H1 (cell line): ENCODE measurements at regions not wholly inside any gene's neighbourhood (a gene's known extent, or its start where the extent isn't known, plus 50 kb on each side); places are given as distances from the start of the nearest gene placed in this dataset.

ENCODE experiments used
- CTCF ChIA-PET: fragments of 300-600 bp; sonication (Branson Sonifier 250); formaldehyde crosslinking; loops from one replicate; lab custom pipeline; 2021; ENCODE audit not compliant: partially characterized antibody; lab: Charles Lee
- POLR2A ChIA-PET: fragments of 300-600 bp; sonication (Branson Sonifier 250); formaldehyde crosslinking; loops from one replicate; lab custom pipeline; 2021; ENCODE audit warnings: inconsistent platforms; ENCODE audit not compliant: partially characterized antibody; lab: Charles Lee
- DNase-seq, 2 experiments: peaks; one replicate each; pipeline versions ENCODE4 v3.0.0 to v3.0.0-alpha.2; 2010 to 2022; ENCODE audit warnings: low spot score in 2 of 2, low read depth in 1 of 2, mixed read lengths in 1 of 2
- FAIRE-seq: peaks from 2 replicates; lab custom pipeline; 2011; peaks lifted over from hg19 to GRCh38; lab: Jason Lieb, UNC
- H2AFZ ChIP-seq: 2 replicates; pipeline ENCODE4 v1.8.1; 2012; ENCODE audit warnings: low read length, inconsistent platforms
- H2AK5ac ChIP-seq: 2 replicates; pipeline ENCODE4 v1.6.1; 2013; ENCODE audit warnings: low read depth, low read length
- H2BK120ac ChIP-seq: replicated peaks from 2 replicates; pipeline ENCODE3; 2013; ENCODE audit warnings: low read depth, low read length, inconsistent platforms
- H2BK12ac ChIP-seq: 2 replicates; pipeline ENCODE4 v1.6.1; 2013; ENCODE audit warnings: low read depth, low read length
- H2BK15ac ChIP-seq: 2 replicates; pipeline ENCODE4 v1.6.1; 2013; ENCODE audit warnings: low read length
- H2BK20ac ChIP-seq: 2 replicates; pipeline ENCODE4 v1.6.1; 2013; ENCODE audit warnings: low read length
- H2BK5ac ChIP-seq: 2 replicates; pipeline ENCODE4 v1.6.1; 2013; ENCODE audit warnings: low read depth, low read length
- H3K14ac ChIP-seq: 2 replicates; pipeline ENCODE4 v1.6.1; 2013; ENCODE audit warnings: inconsistent platforms; ENCODE audit not compliant: insufficient read length
- H3K18ac ChIP-seq: 2 replicates; pipeline ENCODE4 v1.6.1; 2013; ENCODE audit warnings: low read length; ENCODE audit errors: extremely low read depth
- H3K23ac ChIP-seq: 2 replicates; pipeline ENCODE4 v1.6.1; 2013; ENCODE audit warnings: inconsistent platforms; ENCODE audit not compliant: insufficient read length
- H3K23me2 ChIP-seq: 2 replicates; pipeline ENCODE4 v1.6.1; 2013; ENCODE audit warnings: low read depth, low read length
- H3K27ac ChIP-seq: 2 replicates; pipeline ENCODE4 v1.6.1; 2011; ENCODE audit warnings: low read depth, low read length, inconsistent platforms
- H3K27me3 ChIP-seq, 4 experiments: replicated peaks in 1 of 4; 1 replicate in 1 of 4; 2 replicates in 3 of 4; pipeline versions ENCODE4 v1.6.1 to v1.8.1; 2011 to 2013; ENCODE audit warnings: low read length in 3 of 4, mild to moderate bottlenecking in 3 of 4, inconsistent platforms in 2 of 4, mixed read lengths in 2 of 4, moderate library complexity in 1 of 4; ENCODE audit not compliant: control insufficient read depth in 3 of 4, insufficient read depth in 3 of 4; ENCODE audit errors: extremely low read depth in 1 of 4
- H3K36me3 ChIP-seq, 4 experiments: 2 replicates each; pipeline versions ENCODE4 v1.6.1 to v1.8.1; 2011 to 2013; ENCODE audit warnings: mild to moderate bottlenecking in 4 of 4, low read length in 3 of 4, moderate library complexity in 2 of 4, control low read depth in 1 of 4, inconsistent platforms in 1 of 4; ENCODE audit not compliant: insufficient read depth in 4 of 4, control insufficient read depth in 2 of 4
- H3K4ac ChIP-seq: replicated peaks from 2 replicates; pipeline ENCODE3; 2013; ENCODE audit warnings: low read length, low read depth, mixed read lengths, inconsistent platforms; ENCODE audit not compliant: insufficient read length
- H3K4me1 ChIP-seq, 4 experiments: replicated peaks in 1 of 4; 1 replicate in 1 of 4; 2 replicates in 3 of 4; pipeline versions ENCODE4 v1.6.1 to v1.8.1; 2011 to 2013; ENCODE audit warnings: low read length in 3 of 4, inconsistent platforms in 2 of 4, mixed read lengths in 1 of 4; ENCODE audit not compliant: insufficient read depth in 4 of 4, control insufficient read depth in 3 of 4
- H3K4me2 ChIP-seq, 2 experiments: 2 replicates each; pipeline versions ENCODE4 v1.6.1 to v1.8.1; 2011 to 2013; ENCODE audit warnings: low read depth in 2 of 2, low read length in 2 of 2, control low read depth in 1 of 2, inconsistent platforms in 1 of 2, mild to moderate bottlenecking in 1 of 2; ENCODE audit not compliant: insufficient read depth in 1 of 2
- H3K4me3 ChIP-seq, 4 experiments: fragments of 200-600, 300-600 bp in 1 of 4; sonication (generic), shearing (Covaris generic), sonication (Bioruptor Twin) in 1 of 4; 2 replicates each; pipeline versions ENCODE4 v1.5.1 to v1.8.1; 2011 to 2016; ENCODE audit warnings: low read length in 4 of 4, low read depth in 3 of 4, control low read depth in 2 of 4, inconsistent platforms in 2 of 4, mild to moderate bottlenecking in 2 of 4, mixed read lengths in 1 of 4, moderate library complexity in 1 of 4; ENCODE audit not compliant: insufficient read depth in 2 of 4; ENCODE audit errors: extremely low read depth in 1 of 4
- H3K56ac ChIP-seq: replicated peaks from 2 replicates; pipeline ENCODE3; 2013; ENCODE audit warnings: low read depth, mild to moderate bottlenecking, mixed read lengths, low read length, inconsistent platforms; ENCODE audit not compliant: insufficient read length
- H3K79me1 ChIP-seq: 2 replicates; pipeline ENCODE4 v1.6.1; 2013; ENCODE audit warnings: low read depth, low read length, control low read depth
- H3K79me2 ChIP-seq, 2 experiments: 2 replicates each; pipeline versions ENCODE4 v1.6.1 to v1.8.1; 2012 to 2013; ENCODE audit warnings: low read length in 2 of 2, mild to moderate bottlenecking in 2 of 2, inconsistent platforms in 1 of 2; ENCODE audit not compliant: insufficient read depth in 2 of 2, control insufficient read depth in 1 of 2
- H3K9ac ChIP-seq, 4 experiments: replicated peaks in 1 of 4; 1 replicate in 1 of 4; 2 replicates in 3 of 4; pipeline versions ENCODE4 v1.6.1 to v1.8.1; 2011 to 2013; ENCODE audit warnings: low read depth in 3 of 4, low read length in 3 of 4, control low read depth in 2 of 4, mild to moderate bottlenecking in 2 of 4, moderate library complexity in 2 of 4, inconsistent platforms in 1 of 4; ENCODE audit errors: extremely low read depth in 1 of 4
- H3K9me3 ChIP-seq, 2 experiments: 2 replicates each; pipeline versions ENCODE4 v1.6.1 to v1.8.1; 2012 to 2013; ENCODE audit warnings: mild to moderate bottlenecking in 2 of 2, moderate library complexity in 2 of 2, control low read depth in 1 of 2, inconsistent platforms in 1 of 2, low read depth in 1 of 2, low read length in 1 of 2, mixed read lengths in 1 of 2; ENCODE audit not compliant: insufficient read depth in 2 of 2
- H4K20me1 ChIP-seq, 2 experiments: replicated peaks in 1 of 2; 2 replicates each; pipeline versions ENCODE3 to v1.8.1; 2011 to 2013; ENCODE audit warnings: inconsistent platforms in 2 of 2, low read length in 2 of 2, mild to moderate bottlenecking in 1 of 2; ENCODE audit not compliant: insufficient read depth in 2 of 2, control insufficient read depth in 1 of 2
- H4K5ac ChIP-seq: 2 replicates; pipeline ENCODE4 v1.6.1; 2013; ENCODE audit warnings: low read length, low read depth, mixed read lengths, inconsistent platforms; ENCODE audit not compliant: insufficient read length
- H4K8ac ChIP-seq: 2 replicates; pipeline ENCODE4 v1.8.0; 2013; ENCODE audit warnings: mild to moderate bottlenecking, moderate library complexity, low read length, inconsistent platforms; ENCODE audit not compliant: insufficient read depth; ENCODE audit errors: extremely low read depth
- H4K91ac ChIP-seq: replicated peaks from 2 replicates; pipeline ENCODE3; 2013; ENCODE audit warnings: low read length, mixed read lengths, inconsistent platforms; ENCODE audit not compliant: insufficient read length
- ATF3 ChIP-seq: IDR thresholded peaks from 2 replicates; pipeline ENCODE4 v1.6.1; 2011; ENCODE audit warnings: low read depth, mild to moderate bottlenecking, low read length; ENCODE audit not compliant: insufficient read depth
- BCL11A ChIP-seq, 2 experiments: IDR thresholded peaks; one replicate each; pipeline ENCODE4 v1.6.1; 2011; ENCODE audit warnings: low read depth in 2 of 2, low read length in 2 of 2, mild to moderate bottlenecking in 2 of 2
- CEBPB ChIP-seq: IDR thresholded peaks from 2 replicates; pipeline ENCODE4 v1.6.1; 2012; ENCODE audit warnings: low read depth, low read length
- CHD1 ChIP-seq: IDR thresholded peaks from 2 replicates; pipeline ENCODE4 v1.6.1; 2012; ENCODE audit warnings: low read depth, low read length, improper control_type of control experiment
- EGR1 ChIP-seq: IDR thresholded peaks from 2 replicates; pipeline ENCODE4 v1.6.1; 2011; ENCODE audit warnings: low read depth, low read length, borderline replicate concordance
- KDM1A ChIP-seq: fragments of 200-600, 300-600 bp; sonication (generic); IDR thresholded peaks from 2 replicates; pipeline ENCODE4 v1.7.1; 2016; ENCODE audit warnings: mild to moderate bottlenecking, low read length, borderline replicate concordance
- MAFK ChIP-seq: IDR thresholded peaks from 2 replicates; pipeline ENCODE4 v1.6.1; 2012; ENCODE audit warnings: low read depth, mild to moderate bottlenecking, improper control_type of control experiment, low read length
- RBBP5 ChIP-seq: IDR thresholded peaks from 2 replicates; pipeline ENCODE4 v1.7.1; 2012; ENCODE audit warnings: low read depth, mild to moderate bottlenecking, inconsistent platforms, low read length, moderate library complexity, borderline replicate concordance
- RFX5 ChIP-seq: IDR thresholded peaks from 2 replicates; pipeline ENCODE4 v1.6.1; 2011; ENCODE audit warnings: low read depth, low read length, improper control_type of control experiment, borderline replicate concordance
- TAF7 ChIP-seq: optimal IDR thresholded peaks from 2 replicates; pipeline ENCODE3; 2011; ENCODE audit warnings: low read depth, mild to moderate bottlenecking, inconsistent platforms, low read length, moderate library complexity, borderline replicate concordance
- WGBS, 2 experiments: shearing (Covaris generic) in 1 of 2; methylation state at CpG; one replicate each; pipeline versions ENCODE4 v1.1.6 to v1.1.7; 2013 to 2015; ENCODE audit warnings: low lambda C conversion rate in 2 of 2, mixed read lengths in 2 of 2, inconsistent platforms in 1 of 2, low coverage in 1 of 2, missing lambda C conversion rate in 1 of 2; ENCODE audit not compliant: insufficient replicate concordance in 2 of 2, insufficient coverage in 1 of 2, insufficient read length in 1 of 2; ENCODE audit errors: extremely low coverage in 1 of 2, missing lambda C conversion rate in 1 of 2; 5-methylcytosine and 5-hydroxymethylcytosine counted together

GRCh38 chr16:64136743-64137142 lies 985.1 kb downstream of the CDH11 start:
- Histone ChIP-seq H2AFZ (no peak overlapping the region), H3K9ac (no peak overlapping the region), H3K4me3 (no peak overlapping the region), H3K4me1 (no peaks in the 10 kb centered on the region; a peak in 1 of 7 replicates), H3K27ac (no peak overlapping the region), H4K91ac (no peak overlapping the region), H4K8ac (no peak overlapping the region), H3K56ac (no peak overlapping the region), H3K23ac (no peak overlapping the region), H2BK12ac (no peak overlapping the region), H3K14ac (no peak overlapping the region), H3K4ac (no peak overlapping the region), H3K4me2 (no peak overlapping the region), H2BK15ac (no peak overlapping the region), H2BK20ac (no peak overlapping the region), H3K79me2 (no peaks in the 10 kb centered on the region), H2BK120ac (no peak overlapping the region), H3K27me3 (no peaks in the 10 kb centered on the region), H3K18ac (no peak overlapping the region), H3K36me3 (no peaks in the 10 kb centered on the region), H3K23me2 (no peaks in the 10 kb centered on the region), H2AK5ac (no peak overlapping the region), H2BK5ac (no peak overlapping the region), H4K20me1 (no peaks in the 10 kb centered on the region), H3K9me3 (no peaks in the 10 kb centered on the region), H4K5ac (no peak overlapping the region), H3K79me1 (no peaks in the 10 kb centered on the region)
- ChIA-PET CTCF (interaction anchor here (1.0 to 1.3 kb wide), 2 partner anchors 30 to 189 kb away, joined by 3 read pairs; no protein-coding TSS in a partner anchor), POLR2A (no interaction called here)
- DNase-seq, result no peak
- TF ChIP-seq ATF3 (no peak), TAF7 (no peak), RBBP5 (no peak), KDM1A (no peak), CHD1 (no peak), BCL11A (IDR thresholded peaks at IDR 0.05; ENCODE audit: low read depth in 2 of 2, low read length in 2 of 2) (no peak), EGR1 (no peak), CEBPB (no peak), RFX5 (no peak), MAFK (no peak)
- no peak for FAIRE-seq
- WGBS, 2 experiments, result 96% methylated on average over 3 of the region's 3 CpGs; no CpG with 5 or more reads in 1 of the 2 experiments
